Activated CD8-positive, alpha-beta T cell treated with anti-CD3 and anti-CD28 coated beads, Interleukin-2, amount 10 ng/mL, durations not matched to agents 7 days and 5 days (primary cell): ENCODE measurements at regions not wholly inside any gene's neighbourhood (a gene's known extent, or its start where the extent isn't known, plus 50 kb on each side); places are given as distances from the start of the nearest gene placed in this dataset.
"Not testable (repeated sequence)": the region's sequence is repeated elsewhere in the genome, so short reads cannot be mapped to it uniquely, and the experiment has no call there.

Experiments
- ATAC-seq: fragments of 150-1000 bp; cut with Tn5 transposase; one replicate; pipeline ENCODE4 v1.10.0; 2021; ENCODE audit warnings: moderate library complexity
- CTCF ChIA-PET: fragments of 350-600 bp; sonication (Branson Sonifier 250); formaldehyde crosslinking; loops from one replicate; lab custom pipeline; 2021; ENCODE audit warnings: antibody characterized with exemption; lab: Charles Lee
- POLR2A ChIA-PET: fragments of 350-600 bp; sonication (Branson Sonifier 250); formaldehyde crosslinking; loops from one replicate; lab custom pipeline; 2021; ENCODE audit warnings: antibody characterized with exemption; lab: Charles Lee
- DNase-seq: peaks from one replicate; pipeline ENCODE4 v3.0.0-alpha.2; 2020
- H3K27ac Mint-ChIP-seq: one replicate; pipeline ENCODE4 v1.8.0; 2021; ENCODE audit warnings: mild to moderate bottlenecking, mixed read lengths
- H3K27me3 Mint-ChIP-seq: one replicate; pipeline ENCODE4 v1.8.0; 2021; ENCODE audit warnings: low read depth, mixed read lengths
- H3K36me3 Mint-ChIP-seq: one replicate; pipeline ENCODE4 v1.8.0; 2021; ENCODE audit warnings: low read depth, mixed read lengths
- H3K4me1 Mint-ChIP-seq: one replicate; pipeline ENCODE4 v1.8.0; 2021; ENCODE audit warnings: low read depth, mixed read lengths
- H3K4me3 Mint-ChIP-seq: one replicate; pipeline ENCODE4 v1.8.0; 2021; ENCODE audit warnings: mild to moderate bottlenecking, mixed read lengths
- H3K9me3 Mint-ChIP-seq: one replicate; pipeline ENCODE4 v1.8.0; 2022; ENCODE audit warnings: mixed read lengths; ENCODE audit not compliant: insufficient read depth

DNA sequence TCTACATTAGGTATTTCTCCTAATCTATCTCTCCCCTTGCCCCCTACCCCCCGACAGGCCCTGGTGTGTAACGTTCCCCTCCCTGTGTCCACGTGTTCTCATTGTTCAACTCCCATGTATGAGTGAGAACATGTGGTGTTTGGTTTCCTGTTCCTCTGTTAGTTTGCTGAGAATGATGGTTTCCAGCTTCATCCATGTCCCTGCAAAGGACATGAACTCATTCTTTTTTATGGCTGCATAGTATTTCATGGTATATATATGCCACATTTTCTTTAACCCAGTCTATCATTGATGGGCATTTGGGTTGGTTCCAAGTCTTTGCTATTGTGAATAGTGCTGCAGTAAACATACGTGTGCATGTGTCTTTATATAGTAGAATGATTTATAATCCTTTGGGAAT lies 97.6 kb downstream of the IER5 start:
- peaks cover 14% of the 10 kb centered on the region for H3K27me3 Mint-ChIP-seq
- H3K27ac Mint-ChIP-seq, H3K4me1 Mint-ChIP-seq, DNase-seq, H3K9me3 Mint-ChIP-seq, POLR2A ChIA-PET, ATAC-seq, H3K36me3 Mint-ChIP-seq, H3K4me3 Mint-ChIP-seq: not testable (repeated sequence)
- CTCF ChIA-PET = interaction anchor here (0.7 to 9.1 kb wide), 3 partner anchors 60 to 238 kb away, joined by 4 to 139 read pairs (median 7); no protein-coding TSS in a partner anchor

DNA sequence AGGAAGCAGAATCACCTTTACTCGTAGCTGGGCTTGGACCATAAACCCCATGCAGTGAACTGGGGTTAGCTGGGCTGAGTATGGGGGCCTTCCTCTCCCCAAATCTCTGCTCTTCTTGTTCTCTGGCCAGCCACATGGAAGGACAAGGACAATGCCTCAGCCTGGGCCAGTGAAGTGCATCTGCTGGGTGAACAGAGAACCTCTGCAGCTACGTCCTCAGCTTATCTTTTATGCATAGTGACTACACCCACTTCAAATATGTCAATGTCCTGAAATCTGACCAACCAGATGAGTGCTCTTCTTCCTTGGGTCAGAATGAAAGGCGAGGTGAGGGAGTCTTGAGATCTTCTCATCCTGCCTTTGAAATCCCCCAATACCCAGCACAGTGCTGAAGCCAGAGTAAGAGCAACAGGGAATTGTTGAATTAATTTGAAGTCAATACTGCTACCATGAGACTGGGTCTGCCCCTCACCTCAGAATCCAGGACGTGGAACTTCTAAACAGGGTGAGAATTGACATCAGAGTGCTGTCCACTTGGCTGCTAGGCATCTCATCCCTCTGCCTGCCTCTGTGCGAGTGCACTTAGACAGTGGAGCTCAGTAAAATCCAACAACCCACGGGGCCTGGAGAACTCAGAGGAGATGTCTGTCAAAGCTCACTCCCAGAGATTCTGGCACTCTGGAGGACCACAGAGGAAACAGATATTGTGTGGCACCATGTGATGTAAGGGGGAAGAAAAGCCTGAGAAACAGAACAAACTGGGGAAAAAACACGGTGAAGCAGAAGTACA lies 99.0 kb downstream of the IER5 start:
- no peaks in the 10 kb centered on the region for H3K9me3 Mint-ChIP-seq
- ChIA-PET CTCF (interaction anchor here (1.6 to 9.1 kb wide), 2 partner anchors 210 to 237 kb away, joined by 7 to 139 read pairs; no protein-coding TSS in a partner anchor), POLR2A (no interaction called here)
- H3K27me3 Mint-ChIP-seq = peaks cover 16% of the 10 kb centered on the region
- H3K36me3 Mint-ChIP-seq = no peaks in the 10 kb centered on the region
- DNase-seq (no peak), ATAC-seq (no peak)
- no peak overlapping the region for H3K4me3 Mint-ChIP-seq
- H3K4me1 Mint-ChIP-seq = peaks cover 2% of the 10 kb centered on the region
- no peak overlapping the region for H3K27ac Mint-ChIP-seq

DNA sequence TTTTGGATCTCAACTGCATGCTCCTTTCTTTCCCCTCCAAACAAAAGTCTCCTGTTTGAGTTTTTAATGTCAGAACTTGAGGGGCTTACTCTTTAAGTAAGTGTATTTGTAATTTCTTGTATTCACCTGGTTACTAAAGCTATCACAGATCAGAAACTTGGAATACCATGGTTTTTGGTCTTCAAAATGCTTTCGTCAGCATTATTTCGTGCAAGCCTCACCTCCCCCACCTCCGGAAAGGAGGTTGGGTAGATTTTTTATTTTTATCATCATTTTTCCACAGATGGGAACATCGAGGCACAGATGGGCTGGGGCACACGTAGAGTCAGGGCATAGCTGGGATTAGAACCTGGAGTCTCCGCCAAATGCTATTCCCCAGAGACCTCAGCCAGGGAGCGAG lies 100.7 kb downstream of the IER5 start:
- CTCF ChIA-PET = interaction anchor here (0.9 to 9.1 kb wide), 10 partner anchors 9 to 308 kb away, joined by 3 to 139 read pairs (median 5); no protein-coding TSS in a partner anchor

DNA sequence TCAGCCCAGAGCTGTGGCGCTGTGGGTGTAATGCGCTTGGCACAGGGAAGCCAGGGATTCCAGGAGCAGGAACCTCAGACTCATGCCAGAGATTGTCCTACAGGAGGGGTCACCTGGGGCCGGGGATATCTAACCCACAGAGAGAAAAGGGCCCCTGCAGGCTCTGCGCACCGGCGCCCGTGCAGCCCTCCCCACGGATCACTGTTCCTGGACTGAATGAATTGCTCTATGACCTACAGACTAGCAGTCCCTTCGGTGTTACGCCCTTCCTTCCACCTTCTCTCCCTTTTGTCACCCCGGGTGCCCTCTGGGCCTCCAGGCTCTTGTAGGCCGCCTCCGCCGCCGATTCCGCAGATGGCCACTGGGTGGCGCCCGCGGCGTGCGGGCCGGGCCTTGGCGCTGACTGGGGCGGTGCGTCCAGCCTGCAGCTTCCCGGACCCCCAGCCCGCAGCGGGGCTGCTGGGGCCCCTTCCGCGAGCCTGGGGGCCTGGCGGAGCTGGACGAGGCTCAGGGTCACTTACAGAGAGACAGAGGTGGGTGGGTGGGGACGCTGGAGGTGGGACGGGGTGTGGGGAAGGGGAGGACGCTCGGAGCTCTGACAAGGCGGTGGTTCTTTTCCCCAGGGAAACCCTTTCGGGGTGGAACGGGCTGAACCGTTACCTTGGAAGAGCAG lies 101.3 kb downstream of the IER5 start:
- peaks cover 2% of the 10 kb centered on the region for H3K4me1 Mint-ChIP-seq
- CTCF ChIA-PET = interaction anchor here (0.6 to 9.1 kb wide), 21 partner anchors 10 to 376 kb away, joined by 3 to 139 read pairs (median 3); no protein-coding TSS in a partner anchor
- no peaks in the 10 kb centered on the region for H3K36me3 Mint-ChIP-seq

More for the DNA sequence above, 100.7 kb downstream of the IER5 start:
- H3K27ac Mint-ChIP-seq = no peak overlapping the region
- no peak overlapping the region for H3K4me3 Mint-ChIP-seq
- ATAC-seq (no peak), DNase-seq (no peak)
- POLR2A ChIA-PET = no interaction called here
- peaks cover 2% of the 10 kb centered on the region for H3K4me1 Mint-ChIP-seq
- H3K36me3 Mint-ChIP-seq = no peaks in the 10 kb centered on the region
- peaks cover 11% of the 10 kb centered on the region for H3K27me3 Mint-ChIP-seq
- no peaks in the 10 kb centered on the region for H3K9me3 Mint-ChIP-seq

DNA sequence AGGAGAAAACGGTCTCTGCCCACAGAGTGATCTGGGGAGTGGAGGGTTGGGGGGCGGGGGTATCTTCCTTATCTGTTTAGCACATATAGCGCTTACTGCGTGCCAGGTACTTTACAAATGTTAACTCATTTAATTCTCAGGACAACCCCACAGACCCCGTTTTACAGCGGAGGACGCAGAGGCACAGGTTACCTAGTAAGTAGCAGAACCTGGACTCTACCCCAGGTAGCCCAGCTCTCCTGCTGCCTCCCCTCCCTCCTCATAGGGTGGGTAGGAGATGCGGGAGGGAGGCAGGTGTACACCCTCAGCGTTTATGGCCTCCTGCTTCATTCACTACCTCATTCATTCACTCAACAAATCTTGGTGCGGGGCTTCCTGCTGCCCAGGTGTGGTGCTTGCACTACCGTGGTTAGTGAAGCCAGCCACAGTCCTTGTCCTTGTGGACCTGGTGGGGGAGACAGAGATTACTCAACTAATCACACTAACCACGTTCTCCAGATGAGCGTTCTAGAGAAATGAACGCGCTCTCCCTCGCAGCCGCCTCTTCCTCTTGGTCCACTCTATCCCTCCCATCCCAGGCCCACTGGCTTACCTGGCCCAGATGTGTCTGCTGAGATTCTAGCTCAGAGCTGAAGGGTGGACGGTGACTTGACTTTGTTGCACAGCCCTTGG lies 102.0 kb downstream of the IER5 start:
- no peaks in the 10 kb centered on the region for H3K9me3 Mint-ChIP-seq
- no peak for ATAC-seq
- POLR2A ChIA-PET = interaction anchor here (0.5 kb wide), 1 partner anchor 287 kb away, joined by 3 read pairs; no protein-coding TSS in a partner anchor
- CTCF ChIA-PET = interaction anchor here (0.6 to 9.1 kb wide), 20 partner anchors 10 to 376 kb away, joined by 3 to 139 read pairs (median 3); no protein-coding TSS in a partner anchor
- H3K4me1 Mint-ChIP-seq = peaks cover 2% of the 10 kb centered on the region
- no peak overlapping the region for H3K27ac Mint-ChIP-seq
- no peak for DNase-seq
- peaks cover 5% of the 10 kb centered on the region for H3K27me3 Mint-ChIP-seq
- no peaks in the 10 kb centered on the region for H3K36me3 Mint-ChIP-seq
- no peak overlapping the region for H3K4me3 Mint-ChIP-seq

More for the DNA sequence above, 101.3 kb downstream of the IER5 start:
- POLR2A ChIA-PET = interaction anchor here (0.5 kb wide), 1 partner anchor 287 kb away, joined by 3 read pairs; no protein-coding TSS in a partner anchor
- H3K27me3 Mint-ChIP-seq = peaks cover 9% of the 10 kb centered on the region
- ATAC-seq (peak; percentile 92), DNase-seq (peak; percentile 76)
- H3K27ac Mint-ChIP-seq = no peak overlapping the region
- no peak overlapping the region for H3K4me3 Mint-ChIP-seq
- H3K9me3 Mint-ChIP-seq = no peaks in the 10 kb centered on the region

DNA sequence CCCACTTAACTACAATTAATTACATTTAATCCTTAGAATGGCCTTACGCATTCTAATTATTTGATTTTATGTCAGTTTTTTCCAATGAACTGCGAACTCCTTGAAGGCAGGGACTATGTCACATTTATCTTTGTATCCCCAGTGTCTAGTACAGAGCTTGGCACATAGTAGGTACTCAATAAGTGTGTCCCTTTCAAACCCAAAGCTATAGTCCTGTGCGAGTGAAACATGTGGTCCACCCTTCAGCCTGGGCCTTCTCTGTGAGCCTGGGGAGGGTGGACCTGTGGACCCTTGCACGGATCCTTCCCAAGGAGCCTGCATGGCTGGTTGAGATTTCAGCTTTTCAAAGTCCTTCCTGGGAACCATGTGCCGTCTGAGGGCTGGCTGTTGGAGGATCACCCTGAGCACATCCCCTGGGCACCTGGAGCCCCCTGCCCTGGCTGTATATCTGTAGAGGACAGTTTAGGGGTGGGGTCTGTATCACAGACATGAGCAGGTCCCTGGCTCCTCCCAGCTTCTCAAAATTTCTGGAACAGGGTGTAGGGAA lies 103.1 kb downstream of the IER5 start:
- ATAC-seq (no peak), DNase-seq (no peak)
- Mint-ChIP-seq H3K4me1 (peaks cover 2% of the 10 kb centered on the region), H3K27me3 (peaks cover 2% of the 10 kb centered on the region), H3K4me3 (no peak overlapping the region), H3K27ac (no peak overlapping the region), H3K9me3 (no peaks in the 10 kb centered on the region), H3K36me3 (no peaks in the 10 kb centered on the region)
- ChIA-PET POLR2A (no interaction called here), CTCF (interaction anchor here (0.7 to 9.1 kb wide), 5 partner anchors 11 to 380 kb away, joined by 3 to 139 read pairs (median 3); no protein-coding TSS in a partner anchor)

DNA sequence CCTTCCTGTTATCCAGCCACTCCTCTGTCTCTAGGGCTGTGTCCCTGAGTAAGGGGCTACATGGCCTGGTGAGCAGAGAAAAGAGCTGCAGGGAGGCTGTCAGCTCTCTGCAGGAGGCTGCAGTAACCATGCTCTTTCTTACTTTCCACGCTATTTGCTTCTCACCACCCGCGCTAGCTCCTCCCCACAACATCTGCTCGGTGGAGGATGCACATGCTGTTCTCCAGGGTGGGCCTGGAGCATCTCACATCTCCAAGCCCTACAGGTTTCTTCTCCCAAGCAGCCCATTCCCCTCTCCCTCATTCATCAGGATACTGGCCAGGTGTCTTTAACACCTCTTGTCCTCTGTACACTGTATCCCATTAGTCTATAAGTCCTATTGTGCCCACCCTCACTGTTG lies 103.8 kb downstream of the IER5 start:
- no peak overlapping the region for H3K4me3 Mint-ChIP-seq
- ATAC-seq (no peak), DNase-seq (no peak)
- POLR2A ChIA-PET = no interaction called here
- CTCF ChIA-PET = interaction anchor here (0.7 to 9.1 kb wide), 3 partner anchors 10 to 381 kb away, joined by 3 to 139 read pairs (median 3); no protein-coding TSS in a partner anchor
- H3K36me3 Mint-ChIP-seq = no peaks in the 10 kb centered on the region
- no peaks in the 10 kb centered on the region for H3K9me3 Mint-ChIP-seq
- peaks cover 2% of the 10 kb centered on the region for H3K27me3 Mint-ChIP-seq
- H3K4me1 Mint-ChIP-seq = peaks cover 2% of the 10 kb centered on the region
- H3K27ac Mint-ChIP-seq = peak overlapping the region; percentile 28

DNA sequence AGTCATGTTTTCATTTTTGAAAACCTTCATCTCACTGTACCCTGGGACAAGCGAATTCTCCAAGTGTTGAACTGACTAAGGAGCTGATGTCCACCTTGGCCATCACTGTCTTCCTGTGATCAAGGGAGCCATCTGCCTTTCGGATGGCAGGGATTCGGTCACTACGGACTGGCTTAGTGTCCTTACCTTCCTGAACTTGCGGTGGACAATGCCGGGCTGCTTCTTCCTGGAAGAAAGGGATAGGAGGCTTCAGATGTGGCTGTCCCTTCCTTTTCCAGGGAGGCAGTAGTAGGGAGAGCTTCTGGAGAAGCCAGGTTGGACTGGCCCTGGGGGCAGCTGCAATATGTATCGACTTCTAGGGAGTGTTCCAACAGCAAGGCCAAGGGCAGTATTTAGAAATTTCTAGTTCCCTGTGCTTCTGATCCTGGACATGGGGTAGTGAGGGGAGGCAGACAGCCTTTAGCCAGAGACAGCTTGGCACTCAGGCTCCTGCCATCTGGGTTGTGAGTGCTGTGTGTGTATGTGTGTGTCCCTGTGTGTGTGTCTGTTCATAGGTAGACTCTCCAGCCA lies 114.6 kb downstream of the IER5 start:
- peaks cover 16% of the 10 kb centered on the region for H3K27me3 Mint-ChIP-seq
- ChIA-PET POLR2A (no interaction called here), CTCF (interaction anchor here (0.8 to 1.3 kb wide), 4 partner anchors 11 to 222 kb away, joined by 3 to 5 read pairs (median 4); no protein-coding TSS in a partner anchor)
- no peak overlapping the region for H3K27ac Mint-ChIP-seq
- no peak for DNase-seq
- no peaks in the 10 kb centered on the region for H3K36me3 Mint-ChIP-seq
- H3K4me1 Mint-ChIP-seq = no peaks in the 10 kb centered on the region
- no peaks in the 10 kb centered on the region for H3K9me3 Mint-ChIP-seq
- H3K4me3 Mint-ChIP-seq = no peak overlapping the region
- ATAC-seq = no peak

DNA sequence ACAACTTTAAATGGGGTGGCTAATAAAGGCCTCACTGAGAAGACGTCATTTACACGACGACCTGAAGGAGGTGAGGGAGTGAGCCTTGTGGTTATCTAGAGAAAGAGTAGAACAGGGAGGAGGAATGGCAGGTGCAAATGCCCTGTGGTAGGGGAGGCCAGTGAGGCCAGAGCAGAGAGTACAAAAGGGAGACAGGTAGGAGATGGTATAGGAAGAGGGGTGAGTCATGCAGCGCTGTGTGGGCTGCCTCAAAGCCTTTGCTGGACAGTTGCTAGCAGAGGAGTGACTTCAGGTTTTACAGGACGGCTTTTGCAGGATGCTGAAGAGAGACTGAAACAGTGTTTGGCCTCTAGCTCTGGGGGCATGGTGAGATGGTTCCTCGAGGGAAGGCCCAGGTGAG lies 116.0 kb downstream of the IER5 start:
- H3K27me3 Mint-ChIP-seq = peaks cover 14% of the 10 kb centered on the region
- POLR2A ChIA-PET = no interaction called here
- no peak overlapping the region for H3K4me3 Mint-ChIP-seq
- no peak for ATAC-seq
- no peaks in the 10 kb centered on the region for H3K36me3 Mint-ChIP-seq
- no peak overlapping the region for H3K27ac Mint-ChIP-seq
- CTCF ChIA-PET = interaction anchor here (1.0 kb wide), 1 partner anchor 221 kb away, joined by 5 read pairs; no protein-coding TSS in a partner anchor
- H3K9me3 Mint-ChIP-seq = no peaks in the 10 kb centered on the region
- no peak for DNase-seq
- H3K4me1 Mint-ChIP-seq = no peaks in the 10 kb centered on the region

DNA sequence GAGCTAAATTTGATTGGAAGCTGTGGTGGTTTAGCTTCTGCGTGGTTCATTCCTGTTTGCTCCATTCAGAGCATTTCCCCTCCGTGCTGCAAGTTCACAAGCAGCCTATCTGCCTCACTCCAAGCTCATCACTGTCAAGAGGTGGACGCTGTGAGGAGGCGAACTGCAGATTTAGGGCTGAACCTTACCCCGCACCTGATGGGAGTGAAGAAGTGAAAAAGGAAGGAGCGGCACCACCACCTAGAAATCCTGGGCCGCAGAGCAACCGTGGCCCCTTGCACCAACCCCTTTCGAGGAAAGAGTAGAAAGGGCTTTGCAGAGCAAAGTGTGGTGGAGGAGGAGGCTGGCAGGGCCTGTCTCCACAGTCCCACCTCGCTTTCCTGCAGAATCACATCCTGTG lies 117.4 kb downstream of the IER5 start:
- ATAC-seq = no peak
- ChIA-PET POLR2A (no interaction called here), CTCF (no interaction called here)
- DNase-seq = no peak
- no peaks in the 10 kb centered on the region for H3K9me3 Mint-ChIP-seq
- no peaks in the 10 kb centered on the region for H3K4me1 Mint-ChIP-seq
- no peak overlapping the region for H3K27ac Mint-ChIP-seq
- H3K27me3 Mint-ChIP-seq = peaks cover 7% of the 10 kb centered on the region
- H3K4me3 Mint-ChIP-seq = no peak overlapping the region
- no peaks in the 10 kb centered on the region for H3K36me3 Mint-ChIP-seq

DNA sequence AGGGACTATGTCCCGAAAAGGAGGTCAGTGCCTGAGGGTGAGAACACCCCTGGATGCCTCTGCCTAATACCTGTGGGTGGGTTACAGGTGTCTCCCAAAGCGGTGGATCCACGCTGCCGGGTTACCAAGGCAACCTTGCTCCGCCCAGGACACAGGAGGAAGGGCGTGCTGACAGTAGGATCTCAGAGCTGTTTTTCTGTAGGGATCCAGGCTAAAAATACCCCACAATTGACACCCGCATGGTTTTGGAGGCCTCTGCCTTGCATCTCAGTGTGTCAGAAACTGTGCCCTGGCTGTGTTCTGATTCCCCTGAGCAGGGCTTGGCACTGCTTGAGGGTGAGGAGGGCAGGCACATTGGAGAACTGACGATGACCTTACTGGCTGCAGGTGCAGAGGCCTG lies 118.0 kb downstream of the IER5 start:
- H3K4me3 Mint-ChIP-seq = no peak overlapping the region
- H3K9me3 Mint-ChIP-seq = no peaks in the 10 kb centered on the region
- ATAC-seq = no peak

More for the DNA sequence above, 118.0 kb downstream of the IER5 start:
- Mint-ChIP-seq H3K27me3 (peaks cover 13% of the 10 kb centered on the region), H3K4me1 (no peaks in the 10 kb centered on the region), H3K36me3 (no peaks in the 10 kb centered on the region), H3K27ac (no peak overlapping the region)
- no peak for DNase-seq
- POLR2A ChIA-PET = no interaction called here
- CTCF ChIA-PET = no interaction called here
